HepG2 (cell line): ENCODE measurements at regions not wholly inside any gene's neighbourhood (a gene's known extent, or its start where the extent isn't known, plus 50 kb on each side); places are given as distances from the start of the nearest gene placed in this dataset.

Experiments used
- ATAC-seq: fragments of 200-7000 bp; cut with Tn5 transposase; 3 replicates; pipeline ENCODE4 v1.9.1; 2020; ENCODE audit warnings: mild to moderate bottlenecking, moderate library complexity
- BruUV-seq: library from RNA; stranded (reverse); fragments of 400-500 nt; replicated peaks from 2 replicates; lab custom pipeline; 2021; lab: Mats Ljungman, UMichigan
- CTCF ChIA-PET: fragments of 300-600 bp; formaldehyde crosslinking; extraction: SDS; loops from one replicate; lab custom pipeline; 2021; ENCODE audit warnings: low total read pairs, inconsistent platforms, low intra/inter-chr PET ratio; lab: Yijun Ruan, JAX
- POLR2A ChIA-PET: fragments of 350-600 bp; sonication (Branson Sonifier 250); formaldehyde crosslinking; loops from one replicate; lab custom pipeline; 2020; ENCODE audit warnings: antibody characterized with exemption, inconsistent platforms; lab: Yijun Ruan, JAX
- DNase-seq: peaks from one replicate; pipeline ENCODE4 v3.0.0-alpha.2; 2015; ENCODE audit warnings: low spot score
- FAIRE-seq: peaks from 3 replicates; lab custom pipeline; 2011; peaks lifted over from hg19 to GRCh38; lab: Jason Lieb, UNC
- H2AFZ ChIP-seq: one replicate; pipeline ENCODE4 v1.6.1; 2011; ENCODE audit warnings: low read length, inconsistent platforms
- H3K27ac ChIP-seq: fragments of 300-600 bp; 3 replicates; pipeline ENCODE4 v1.8.0; 2011; ENCODE audit warnings: mixed run types, mild to moderate bottlenecking, mixed read lengths, low read length, inconsistent platforms; ENCODE audit not compliant: insufficient read depth; ENCODE audit errors: extremely low read length
- H3K27me3 ChIP-seq, 2 experiments: fragments of 200-600 bp in 1 of 2; 2 replicates in 1 of 2; 3 replicates in 1 of 2; pipeline versions ENCODE4 v1.6.0 to v1.8.0; 2011; ENCODE audit warnings: low read length in 2 of 2, mild to moderate bottlenecking in 2 of 2, moderate library complexity in 2 of 2, inconsistent platforms in 1 of 2; ENCODE audit not compliant: insufficient read depth in 2 of 2, control insufficient read depth in 1 of 2
- H3K36me3 ChIP-seq, 2 experiments: fragments of 200-600 bp in 1 of 2; replicated peaks in 1 of 2; 2 replicates in 1 of 2; 3 replicates in 1 of 2; pipeline versions ENCODE4 v1.5.1 to v1.8.0; 2011; ENCODE audit warnings: low read length in 2 of 2, inconsistent platforms in 1 of 2; ENCODE audit not compliant: insufficient read depth in 2 of 2, control insufficient read depth in 1 of 2
- H3K4me1 ChIP-seq: 2 replicates; pipeline ENCODE4 v1.5.1; 2012; ENCODE audit warnings: low read length, inconsistent platforms; ENCODE audit not compliant: insufficient read depth
- H3K4me2 ChIP-seq: 2 replicates; pipeline ENCODE4 v1.6.0; 2011; ENCODE audit warnings: low read depth, low read length, inconsistent platforms
- H3K4me3 ChIP-seq, 3 experiments: fragments of 200-600 bp in 1 of 3; sonication (generic), shearing (Covaris generic) in 1 of 3; replicated peaks in 1 of 3; 2 replicates each; pipeline ENCODE4 v1.5.1; 2011 to 2016; ENCODE audit warnings: low read length in 3 of 3, inconsistent platforms in 2 of 3, low read depth in 2 of 3, mild to moderate bottlenecking in 2 of 3, control low read depth in 1 of 3, mixed read lengths in 1 of 3; ENCODE audit not compliant: insufficient read depth in 1 of 3
- H3K79me2 ChIP-seq: one replicate; pipeline ENCODE4 v1.6.1; 2011; ENCODE audit warnings: low read length, inconsistent platforms; ENCODE audit not compliant: insufficient read depth
- H3K9ac ChIP-seq: 2 replicates; pipeline ENCODE4 v1.6.0; 2011; ENCODE audit warnings: mild to moderate bottlenecking, low read depth, low read length, inconsistent platforms; ENCODE audit not compliant: insufficient read depth
- H3K9me3 ChIP-seq: 2 replicates; pipeline ENCODE4 v1.5.1; 2012; ENCODE audit warnings: mild to moderate bottlenecking, low read length
- H4K20me1 ChIP-seq: 2 replicates; pipeline ENCODE4 v1.6.0; 2011; ENCODE audit warnings: inconsistent platforms, mild to moderate bottlenecking, low read length, moderate library complexity; ENCODE audit not compliant: insufficient read depth
- ETV5 ChIP-seq: IDR thresholded peaks from 2 replicates; pipeline ENCODE4 v1.6.1; 2018; ENCODE audit warnings: missing biosample characterization, missing genetic modification reagents, inconsistent platforms, borderline replicate concordance
- FOXK2 ChIP-seq: fragments of 450-650 bp; IDR thresholded peaks from 2 replicates; pipeline ENCODE4 v1.6.1; 2016
- FOXM1 ChIP-seq: sonication (generic); formaldehyde crosslinking; IDR thresholded peaks from 2 replicates; pipeline ENCODE4 v1.5.0; 2020; ENCODE audit warnings: missing genetic modification reagents
- HNRNPL ChIP-seq: fragments of 200-400 bp; formaldehyde crosslinking; IDR thresholded peaks from 2 replicates; pipeline ENCODE4 v1.6.1; 2017; ENCODE audit warnings: mild to moderate bottlenecking, low read depth, low read length
- NFKB2 ChIP-seq: sonication (generic); formaldehyde crosslinking; IDR thresholded peaks from 2 replicates; pipeline ENCODE4 v1.4.0; 2020; ENCODE audit warnings: missing genetic modification reagents, borderline replicate concordance
- RFXANK ChIP-seq: IDR thresholded peaks from 2 replicates; pipeline ENCODE4 v1.6.1; 2016
- RXRA ChIP-seq: sonication (generic); formaldehyde crosslinking; IDR thresholded peaks from 2 replicates; pipeline ENCODE4 v1.5.1; 2020; ENCODE audit warnings: missing genetic modification reagents
- SOX6 ChIP-seq, 2 experiments: fragments of 450-650 bp in 1 of 2; sonication (generic) in 1 of 2; formaldehyde crosslinking in 1 of 2; IDR thresholded peaks; 2 replicates each; pipeline versions ENCODE4 v1.4.0 to v1.6.1; 2017 to 2020; ENCODE audit warnings: antibody characterized with exemption in 1 of 2, mild to moderate bottlenecking in 1 of 2, missing genetic modification reagents in 1 of 2
- THYN1 ChIP-seq: sonication (generic); formaldehyde crosslinking; IDR thresholded peaks from 2 replicates; pipeline ENCODE4 v1.8.1; 2023; ENCODE audit warnings: low read depth, mild to moderate bottlenecking, moderate library complexity, missing genetic modification reagents, borderline replicate concordance
- ZFP36L2 ChIP-seq: sonication (generic); formaldehyde crosslinking; IDR thresholded peaks from 2 replicates; pipeline ENCODE4 v1.4.0; 2020; ENCODE audit warnings: missing genetic modification reagents
- ZNF24 ChIP-seq: fragments of 450-650 bp; IDR thresholded peaks from 2 replicates; pipeline ENCODE4 v1.6.1; 2017; ENCODE audit warnings: antibody characterized with exemption, mild to moderate bottlenecking
- ZNF496 ChIP-seq: sonication (generic); formaldehyde crosslinking; IDR thresholded peaks from 2 replicates; pipeline ENCODE4 v1.8.1; 2023; ENCODE audit warnings: mild to moderate bottlenecking, moderate library complexity, missing genetic modification reagents; ENCODE audit not compliant: insufficient replicate concordance
- ZNF556 ChIP-seq: sonication (generic); formaldehyde crosslinking; IDR thresholded peaks from 2 replicates; pipeline ENCODE4 v1.4.0; 2020; ENCODE audit warnings: mild to moderate bottlenecking, missing genetic modification reagents, borderline replicate concordance
- ZNF569 ChIP-seq: sonication (generic); formaldehyde crosslinking; IDR thresholded peaks from 2 replicates; pipeline ENCODE4 v1.5.0; 2020; ENCODE audit warnings: mild to moderate bottlenecking, missing genetic modification reagents, moderate library complexity, borderline replicate concordance
- WGBS: methylation state at CpG from one replicate; pipeline ENCODE4 v1.1.6; 2017; ENCODE audit warnings: low lambda C conversion rate; 5-methylcytosine and 5-hydroxymethylcytosine counted together
- in situ Hi-C: cut with HindIII; loops from 2 replicates; pipeline ENCODE4 v1.10.0; 2017; ENCODE audit warnings: low pct_unique_long_range_greater_than_20kb; ENCODE audit not compliant: extremely low pct_ligation_motif_present
- intact Hi-C: fragments of 100-400 bp; cut with micrococcal nuclease; formaldehyde crosslinking; loops from one replicate; pipeline ENCODE4 v1.10.0; 2022; ENCODE audit not compliant: unreplicated experiment
- TF ChIP-seq, protein P1 (sequence below): sonication (generic); formaldehyde crosslinking; IDR thresholded peaks from 2 replicates; pipeline ENCODE4 v1.4.0; 2020; ENCODE audit warnings: mild to moderate bottlenecking, missing genetic modification reagents
- TF ChIP-seq, protein P2 (sequence below): sonication (generic); formaldehyde crosslinking; IDR thresholded peaks from 2 replicates; pipeline ENCODE4 v1.8.0; 2023; ENCODE audit warnings: mild to moderate bottlenecking, missing genetic modification reagents
- TF ChIP-seq, protein P3 (sequence below): sonication (generic); formaldehyde crosslinking; IDR thresholded peaks from 2 replicates; pipeline ENCODE4 v1.5.0; 2020; ENCODE audit warnings: missing genetic modification reagents

DNA sequence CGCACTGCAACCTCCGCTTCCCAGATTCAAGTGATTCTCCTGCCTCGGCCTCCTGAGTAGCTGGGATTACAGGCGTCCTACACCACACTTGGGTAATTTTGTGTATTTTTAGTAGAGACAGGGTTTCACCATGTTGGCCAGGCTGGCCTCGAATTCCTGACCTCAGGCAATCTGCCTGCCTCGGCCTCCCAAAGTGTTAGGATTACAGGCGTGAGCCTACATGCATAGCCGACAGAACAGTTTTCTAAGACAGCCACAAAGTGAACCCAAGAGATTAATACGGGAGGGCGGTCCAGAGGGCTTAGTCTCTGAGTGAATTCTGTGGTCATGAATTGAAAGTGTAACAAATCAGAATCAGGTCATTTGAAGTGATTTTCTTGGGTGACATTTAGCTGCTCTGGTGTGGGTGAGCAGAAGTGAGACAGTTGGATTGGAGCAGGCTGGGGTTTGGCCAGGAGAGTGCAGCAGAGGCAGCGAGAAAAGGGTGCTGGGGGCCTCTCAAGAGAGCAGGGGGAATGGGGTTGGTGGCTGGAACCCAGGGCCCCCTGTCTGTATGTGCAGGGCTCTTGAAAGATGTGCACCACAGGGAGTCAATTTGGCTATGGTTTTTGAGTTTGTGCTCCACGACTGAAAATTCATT, 231.4 kb upstream of the WSCD1 start:
- WGBS: 74% methylated on average over 9 of the region's 12 CpGs
- in situ Hi-C loops (no loop called here), intact Hi-C loops (no loop called here)
- Histone ChIP-seq H3K4me3 (no peak overlapping the region), H4K20me1 (no peaks in the 10 kb centered on the region), H3K79me2 (no peaks in the 10 kb centered on the region), H3K36me3 (no peaks in the 10 kb centered on the region), H3K4me2 (no peak overlapping the region), H3K27me3 (no peaks in the 10 kb centered on the region), H3K27ac (no peak overlapping the region), H2AFZ (no peak overlapping the region), H3K9me3 (no peaks in the 10 kb centered on the region), H3K4me1 (peaks cover 18% of the 10 kb centered on the region), H3K9ac (no peak overlapping the region)
- ATAC-seq (no peak), DNase-seq (no peak), FAIRE-seq (no peak)
- TF ChIP-seq HNRNPL (no peak), FOXK2 (no peak), ZFP36L2 (CRISPR knock-in tag) (no peak), ZNF496 (CRISPR knock-in tag) (no peak), SOX6 (IDR thresholded peaks at IDR 0.05) (no peak), SOX6 (CRISPR knock-in tag; IDR thresholded peaks at IDR 0.05) (no peak), ZNF556 (CRISPR knock-in tag) (no peak)
- TF ChIP-seq, protein P1, sequence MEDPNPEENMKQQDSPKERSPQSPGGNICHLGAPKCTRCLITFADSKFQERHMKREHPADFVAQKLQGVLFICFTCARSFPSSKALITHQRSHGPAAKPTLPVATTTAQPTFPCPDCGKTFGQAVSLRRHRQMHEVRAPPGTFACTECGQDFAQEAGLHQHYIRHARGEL (CRISPR knock-in tag): no peak
- POLR2A ChIA-PET: no interaction called here
- CTCF ChIA-PET: no interaction called here
- no TSS peak for BruUV-seq

DNA sequence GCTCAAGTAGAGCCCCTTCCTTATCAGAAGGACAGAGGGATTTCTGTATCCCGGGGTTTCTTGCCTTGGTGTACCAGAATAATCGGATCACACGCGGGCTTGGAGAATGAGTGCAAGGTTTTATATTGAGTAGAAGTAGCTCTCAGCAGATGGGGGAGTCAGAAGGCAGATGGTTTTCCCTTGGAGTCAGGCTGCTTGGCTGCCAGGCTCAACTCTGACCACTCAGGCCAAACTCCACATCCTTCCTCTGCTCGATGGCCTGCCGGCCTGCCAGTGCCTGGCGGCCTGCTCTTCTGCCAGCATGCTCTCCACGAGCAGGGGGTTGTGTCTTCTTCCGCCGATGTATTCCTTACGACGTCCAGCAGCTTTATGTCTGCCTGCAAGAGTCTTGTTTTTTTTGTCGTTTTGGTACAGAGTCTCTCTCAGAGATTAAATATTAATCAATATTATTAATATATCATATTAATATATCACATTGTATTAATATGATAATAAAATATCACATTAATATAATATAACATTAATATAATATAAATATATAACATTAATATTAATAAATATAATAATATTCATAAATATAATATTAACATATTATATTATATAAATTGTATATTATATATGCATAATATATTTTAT, 229.2 kb upstream of the WSCD1 start:
- POLR2A ChIA-PET: no interaction called here
- Histone ChIP-seq H3K27me3 (no peaks in the 10 kb centered on the region), H3K4me2 (no peak overlapping the region), H3K79me2 (no peaks in the 10 kb centered on the region), H2AFZ (no peak overlapping the region), H3K4me1 (peaks cover 16% of the 10 kb centered on the region), H4K20me1 (no peaks in the 10 kb centered on the region), H3K9ac (no peak overlapping the region), H3K9me3 (no peaks in the 10 kb centered on the region), H3K4me3 (no peak overlapping the region), H3K36me3 (no peaks in the 10 kb centered on the region), H3K27ac (no peak overlapping the region)
- WGBS: 64% methylated on average over 13 of the region's 13 CpGs
- intact Hi-C loops: no loop called here
- ATAC-seq: no peak
- no peak for FAIRE-seq
- in situ Hi-C loops: no loop called here
- no peak for DNase-seq
- CTCF ChIA-PET: no interaction called here
- no TSS peak for BruUV-seq
- TF ChIP-seq, protein P2, sequence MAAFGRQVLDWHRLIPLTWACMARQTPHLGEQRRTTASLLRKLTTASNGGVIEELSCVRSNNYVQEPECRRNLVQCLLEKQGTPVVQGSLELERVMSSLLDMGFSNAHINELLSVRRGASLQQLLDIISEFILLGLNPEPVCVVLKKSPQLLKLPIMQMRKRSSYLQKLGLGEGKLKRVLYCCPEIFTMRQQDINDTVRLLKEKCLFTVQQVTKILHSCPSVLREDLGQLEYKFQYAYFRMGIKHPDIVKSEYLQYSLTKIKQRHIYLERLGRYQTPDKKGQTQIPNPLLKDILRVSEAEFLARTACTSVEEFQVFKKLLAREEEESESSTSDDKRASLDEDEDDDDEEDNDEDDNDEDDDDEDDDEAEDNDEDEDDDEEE (CRISPR knock-in tag): no peak
- TF ChIP-seq, protein P3, sequence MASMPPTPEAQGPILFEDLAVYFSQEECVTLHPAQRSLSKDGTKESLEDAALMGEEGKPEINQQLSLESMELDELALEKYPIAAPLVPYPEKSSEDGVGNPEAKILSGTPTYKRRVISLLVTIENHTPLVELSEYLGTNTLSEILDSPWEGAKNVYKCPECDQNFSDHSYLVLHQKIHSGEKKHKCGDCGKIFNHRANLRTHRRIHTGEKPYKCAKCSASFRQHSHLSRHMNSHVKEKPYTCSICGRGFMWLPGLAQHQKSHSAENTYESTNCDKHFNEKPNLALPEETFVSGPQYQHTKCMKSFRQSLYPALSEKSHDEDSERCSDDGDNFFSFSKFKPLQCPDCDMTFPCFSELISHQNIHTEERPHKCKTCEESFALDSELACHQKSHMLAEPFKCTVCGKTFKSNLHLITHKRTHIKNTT (CRISPR knock-in tag): no peak
- TF ChIP-seq ZNF569 (CRISPR knock-in tag) (no peak), RFXANK (CRISPR knock-in tag) (no peak), FOXM1 (CRISPR knock-in tag) (no peak), THYN1 (no peak), ZNF24 (no peak), RXRA (no peak), NFKB2 (no peak), ETV5 (CRISPR knock-in tag) (no peak)
